ENCODE measurements at regions not wholly inside any gene's neighbourhood (a gene's known extent, or its start where the extent isn't known, plus 50 kb on each side); places are given as distances from the start of the nearest gene placed in this dataset.
A peak's percentile ranks its signal among the peaks of the same experiment; 100 is the strongest.
"Not testable (repeated sequence)": the region's sequence is repeated elsewhere in the genome, so short reads cannot be mapped to it uniquely, and the experiment has no call there.

DNA sequence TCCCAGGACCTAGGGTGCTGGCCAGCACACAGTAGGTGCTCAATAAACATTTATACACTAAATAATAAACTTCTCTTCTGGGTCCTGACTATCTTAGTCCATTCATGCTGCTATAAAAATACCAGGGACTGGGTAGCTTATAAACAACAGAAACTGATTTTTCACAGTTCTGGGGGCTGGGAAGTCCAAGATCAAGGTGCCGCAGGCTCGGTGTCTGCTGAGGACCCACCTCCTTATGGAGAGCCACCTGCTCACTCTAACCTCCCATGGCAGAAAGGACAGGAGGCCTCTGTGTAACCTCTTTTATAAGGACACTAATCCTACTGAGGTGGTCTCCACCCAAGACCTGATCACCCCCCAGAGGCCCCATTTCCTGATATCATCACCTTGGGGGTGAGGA is 114.4 kb upstream of the IQSEC1 start:
- TF ChIP-seq, protein P1, sequence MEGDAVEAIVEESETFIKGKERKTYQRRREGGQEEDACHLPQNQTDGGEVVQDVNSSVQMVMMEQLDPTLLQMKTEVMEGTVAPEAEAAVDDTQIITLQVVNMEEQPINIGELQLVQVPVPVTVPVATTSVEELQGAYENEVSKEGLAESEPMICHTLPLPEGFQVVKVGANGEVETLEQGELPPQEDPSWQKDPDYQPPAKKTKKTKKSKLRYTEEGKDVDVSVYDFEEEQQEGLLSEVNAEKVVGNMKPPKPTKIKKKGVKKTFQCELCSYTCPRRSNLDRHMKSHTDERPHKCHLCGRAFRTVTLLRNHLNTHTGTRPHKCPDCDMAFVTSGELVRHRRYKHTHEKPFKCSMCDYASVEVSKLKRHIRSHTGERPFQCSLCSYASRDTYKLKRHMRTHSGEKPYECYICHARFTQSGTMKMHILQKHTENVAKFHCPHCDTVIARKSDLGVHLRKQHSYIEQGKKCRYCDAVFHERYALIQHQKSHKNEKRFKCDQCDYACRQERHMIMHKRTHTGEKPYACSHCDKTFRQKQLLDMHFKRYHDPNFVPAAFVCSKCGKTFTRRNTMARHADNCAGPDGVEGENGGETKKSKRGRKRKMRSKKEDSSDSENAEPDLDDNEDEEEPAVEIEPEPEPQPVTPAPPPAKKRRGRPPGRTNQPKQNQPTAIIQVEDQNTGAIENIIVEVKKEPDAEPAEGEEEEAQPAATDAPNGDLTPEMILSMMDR (IDR thresholded peaks at IDR 0.05): no peak
- intact Hi-C loops (cut with DNase I; ENCODE audit: low total_unique reads): no loop called here
- no peaks in the 10 kb centered on the region for H3K36me3 ChIP-seq
- H3K9me3 ChIP-seq: peaks cover 0 to 12% (median 6%) of the 10 kb centered on the region in 3 donors
- no peak for DNase-seq
- H3K4me1 ChIP-seq: no peaks in the 10 kb centered on the region
- no peak overlapping the region for H3K4me3 ChIP-seq
- no peaks in the 10 kb centered on the region for H3K27me3 ChIP-seq
- H3K27ac ChIP-seq: no peak overlapping the region

DNA sequence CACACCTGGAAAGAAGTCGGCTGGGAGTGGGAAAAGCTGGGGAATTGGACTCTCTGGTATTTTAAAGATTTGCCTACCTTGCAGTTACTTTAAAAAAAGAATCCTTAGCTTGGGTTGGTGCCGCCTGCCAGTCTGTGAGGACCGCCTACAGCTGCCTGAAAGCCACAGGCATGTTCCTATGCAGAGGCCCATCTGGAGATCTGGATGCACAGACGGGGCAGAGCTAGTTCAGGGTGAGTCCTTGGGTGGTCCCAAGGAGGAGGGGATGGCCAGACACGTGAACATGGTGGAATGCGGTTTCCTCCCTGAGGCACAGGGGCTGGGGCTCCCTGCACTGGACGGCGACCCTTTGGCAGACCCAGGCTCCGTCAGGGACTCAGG is 113.2 kb upstream of the IQSEC1 start:
- no peaks in the 10 kb centered on the region for H3K4me1 ChIP-seq
- H3K36me3 ChIP-seq: no peaks in the 10 kb centered on the region
- H3K27ac ChIP-seq: no peak overlapping the region
- intact Hi-C loops (cut with DNase I; ENCODE audit: low total_unique reads): no loop called here
- H3K27me3 ChIP-seq: no peaks in the 10 kb centered on the region
- no peak overlapping the region for H3K4me3 ChIP-seq
- TF ChIP-seq, protein P1 (IDR thresholded peaks at IDR 0.05): no peak
- DNase-seq: no peak
- H3K9me3 ChIP-seq: peaks cover 0 to 12% (median 6%) of the 10 kb centered on the region in 3 donors

DNA sequence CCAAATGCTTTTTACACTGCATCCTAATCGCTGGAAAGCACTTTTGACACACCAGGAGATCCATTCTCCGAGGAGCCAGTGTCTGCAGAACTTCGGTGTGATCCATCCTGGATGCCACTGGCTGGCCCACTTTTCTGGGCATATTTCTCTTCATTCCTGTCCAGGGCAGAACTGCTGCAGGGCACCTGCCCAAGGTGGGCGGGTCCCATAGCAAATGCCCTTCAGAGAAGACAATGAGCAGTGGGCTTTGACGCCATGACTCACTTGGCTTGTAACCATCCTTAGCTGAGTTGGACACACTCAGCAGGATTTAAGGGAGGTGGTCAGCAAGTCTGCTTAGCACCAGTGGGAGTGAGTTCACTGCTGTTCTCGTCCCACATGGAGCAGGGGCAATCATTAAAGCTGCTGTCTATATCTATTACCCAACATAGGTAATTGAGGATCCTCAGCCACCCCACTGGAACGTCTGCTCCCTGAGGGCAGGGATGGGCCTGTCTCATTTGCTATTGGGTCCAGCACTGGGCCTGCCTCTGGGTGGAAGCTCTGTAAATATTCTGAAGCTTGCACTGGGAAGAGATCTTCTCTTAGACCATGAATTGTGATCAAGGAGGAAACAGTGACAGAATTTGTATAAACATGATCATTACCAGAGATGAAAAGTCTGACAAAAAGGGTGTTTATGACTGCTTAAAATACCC is 112.7 kb upstream of the IQSEC1 start:
- no peak for DNase-seq
- H3K36me3 ChIP-seq: no peaks in the 10 kb centered on the region
- no peak overlapping the region for H3K4me3 ChIP-seq
- intact Hi-C loops (cut with DNase I; ENCODE audit: low total_unique reads): no loop called here
- no peak overlapping the region for H3K27ac ChIP-seq
- TF ChIP-seq, protein P1 (IDR thresholded peaks at IDR 0.05): no peak
- H3K9me3 ChIP-seq: peaks cover 0 to 12% (median 6%) of the 10 kb centered on the region in 3 donors
- no peaks in the 10 kb centered on the region for H3K4me1 ChIP-seq
- no peaks in the 10 kb centered on the region for H3K27me3 ChIP-seq

DNA sequence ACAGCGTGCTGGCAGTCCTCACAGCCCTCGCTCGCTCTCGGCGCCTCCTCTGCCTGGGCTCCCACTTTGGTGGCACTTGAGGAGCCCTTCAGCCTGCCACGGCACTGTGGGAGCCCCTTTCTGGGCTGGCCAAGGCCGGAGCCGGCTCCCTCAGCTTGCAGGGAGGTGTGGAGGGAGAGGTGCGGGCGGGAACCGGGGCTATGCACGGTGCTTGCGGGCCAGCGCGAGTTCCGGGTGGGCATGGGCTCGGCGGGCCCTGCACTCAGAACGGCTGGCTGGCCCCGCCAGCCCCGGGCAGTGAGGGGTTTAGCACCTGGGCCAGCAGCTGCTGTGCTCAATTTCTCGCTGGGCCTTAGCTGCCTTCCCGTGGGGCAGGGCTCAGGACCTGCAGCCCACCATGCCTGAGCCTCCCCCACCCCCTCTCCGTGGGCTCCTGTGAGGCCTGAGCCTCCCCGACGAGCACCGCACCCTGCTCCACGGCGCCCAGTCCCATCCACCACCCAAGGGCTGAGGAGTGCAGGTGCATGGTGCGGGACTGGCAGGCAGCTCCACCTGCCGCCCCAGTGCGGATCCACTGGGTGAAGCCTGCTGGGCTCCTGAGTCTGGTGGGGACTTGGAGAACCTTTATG is 106.5 kb upstream of the IQSEC1 start:
- H3K27me3 ChIP-seq; H3K4me3 ChIP-seq; H3K27ac ChIP-seq; H3K36me3 ChIP-seq; intact Hi-C loops (cut with DNase I; ENCODE audit: low total_unique reads); H3K4me1 ChIP-seq: not testable (repeated sequence)
- peak in 1 of 2 donors; percentile 38 for DNase-seq
- peaks cover 0 to 25% (median 17%) of the 10 kb centered on the region in 3 donors for H3K9me3 ChIP-seq

DNA sequence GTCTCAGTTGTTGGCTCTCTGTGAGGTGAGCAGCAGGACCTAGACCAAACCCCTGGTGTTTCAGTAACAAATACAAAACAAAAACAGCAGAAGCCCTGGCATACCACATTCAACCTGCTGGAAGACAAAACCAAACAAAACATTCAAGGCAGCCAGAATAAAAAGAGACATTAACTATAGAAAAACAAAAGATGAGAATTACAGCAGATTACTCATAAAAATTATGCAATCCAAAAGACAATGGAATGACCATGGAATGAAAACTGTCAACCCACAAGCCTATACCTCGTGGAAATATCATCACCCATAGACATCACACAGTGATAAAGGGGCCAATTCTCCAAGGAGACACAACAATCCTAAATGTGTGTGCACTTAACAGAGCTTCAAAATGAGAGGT is 106.0 kb upstream of the IQSEC1 start:
- no peak overlapping the region for H3K4me3 ChIP-seq
- TF ChIP-seq, protein P1 (IDR thresholded peaks at IDR 0.05): no peak
- H3K4me1 ChIP-seq: no peaks in the 10 kb centered on the region
- no peak overlapping the region for H3K27ac ChIP-seq
- DNase-seq: peak in 1 of 2 donors; percentile 2
- intact Hi-C loops (cut with DNase I; ENCODE audit: low total_unique reads): no loop called here
- peaks cover 0 to 22% (median 17%) of the 10 kb centered on the region in 3 donors for H3K9me3 ChIP-seq
- H3K36me3 ChIP-seq: no peaks in the 10 kb centered on the region
- H3K27me3 ChIP-seq: no peaks in the 10 kb centered on the region

DNA sequence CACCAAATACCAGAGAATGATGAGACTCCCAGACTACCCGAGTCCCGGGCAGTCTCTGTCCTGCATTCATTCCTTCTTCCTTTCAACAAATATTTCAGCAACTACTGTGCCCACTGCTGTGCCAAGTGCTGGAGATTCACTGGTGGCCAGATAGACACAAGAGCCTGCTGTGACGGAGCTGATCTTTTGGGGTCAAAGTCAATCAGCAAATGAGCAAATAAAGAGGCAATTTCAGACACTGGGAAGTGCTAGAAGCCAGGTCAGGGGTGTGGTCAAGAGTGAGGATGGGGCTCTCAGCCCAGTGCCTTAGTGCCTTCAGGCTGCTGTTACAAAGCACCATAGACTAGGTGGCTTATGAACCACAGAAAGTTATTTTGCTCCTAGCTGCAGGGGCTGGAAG is 104.9 kb upstream of the IQSEC1 start:
- Histone ChIP-seq H3K4me1 (no peaks in the 10 kb centered on the region), H3K27ac (no peak overlapping the region), H3K27me3 (no peaks in the 10 kb centered on the region), H3K36me3 (no peaks in the 10 kb centered on the region), H3K4me3 (no peak overlapping the region), H3K9me3 (peaks cover 0 to 19% (median 17%) of the 10 kb centered on the region in 3 donors)
- DNase-seq: peak; percentile 0 to 40
- TF ChIP-seq, protein P1 (IDR thresholded peaks at IDR 0.05): no peak
- intact Hi-C loops (cut with DNase I; ENCODE audit: low total_unique reads): no loop called here

All from tibial artery (tissue), 4 donors.